H1 (cell line): ENCODE measurements at regions not wholly inside any gene's neighbourhood (a gene's known extent, or its start where the extent isn't known, plus 50 kb on each side); places are given as distances from the start of the nearest gene placed in this dataset.

Source experiments
- ATF3 ChIP-seq: IDR thresholded peaks from 2 replicates; pipeline ENCODE4 v1.6.1; 2011; ENCODE audit warnings: low read depth, mild to moderate bottlenecking, low read length; ENCODE audit not compliant: insufficient read depth
- CBX8 ChIP-seq: fragments of 300-800, 300-1000 bp; sonication (generic); IDR thresholded peaks from 2 replicates; pipeline ENCODE4 v1.7.1; 2016; ENCODE audit warnings: low read depth, low read length, borderline replicate concordance
- CHD2 ChIP-seq: IDR thresholded peaks from 2 replicates; pipeline ENCODE4 v1.6.1; 2012; ENCODE audit warnings: low read length, improper control_type of control experiment
- CHD7 ChIP-seq: fragments of 300-600 bp; sonication (generic); IDR thresholded peaks from 2 replicates; pipeline ENCODE4 v1.7.1; 2012; ENCODE audit warnings: low read length, moderate library complexity, mild to moderate bottlenecking, inconsistent platforms; ENCODE audit not compliant: insufficient replicate concordance
- HDAC6 ChIP-seq: IDR thresholded peaks from one replicate; pipeline ENCODE4 v1.7.1; 2012; ENCODE audit warnings: low read depth, mild to moderate bottlenecking, inconsistent platforms, low read length, moderate library complexity
- POLR2AphosphoS5 ChIP-seq: IDR thresholded peaks from 2 replicates; pipeline ENCODE4 v1.6.1; 2011; ENCODE audit warnings: low read depth, low read length
- SIX5 ChIP-seq: IDR thresholded peaks from 2 replicates; pipeline ENCODE4 v1.6.1; 2011; ENCODE audit warnings: mild to moderate bottlenecking, low read depth, low read length
- TBP ChIP-seq: IDR thresholded peaks from 2 replicates; pipeline ENCODE4 v1.6.1; 2011; ENCODE audit warnings: low read depth, low read length, improper control_type of control experiment
- TCF12 ChIP-seq: IDR thresholded peaks from 2 replicates; pipeline ENCODE4 v1.6.1; 2011; ENCODE audit warnings: low read depth, mild to moderate bottlenecking, low read length

GRCh38 chrX:5756616-5757015 lies 472.1 kb downstream of the NLGN4X start (continued):
- TF ChIP-seq CHD7, result no peak
- no peak for TF ChIP-seq SIX5
- TF ChIP-seq CHD2, result no peak
- TF ChIP-seq ATF3, result no peak
- TF ChIP-seq TBP, result no peak
- TF ChIP-seq CBX8, result no peak
- TF ChIP-seq TCF12, result no peak
- no peak for TF ChIP-seq POLR2AphosphoS5
- TF ChIP-seq HDAC6, result no peak
